SHP77 (cell line): ENCODE measurements at regions not wholly inside any gene's neighbourhood (a gene's known extent, or its start where the extent isn't known, plus 50 kb on each side); places are given as distances from the start of the nearest gene placed in this dataset.
A peak's percentile ranks its signal among the peaks of the same experiment; 100 is the strongest.
"Not testable (repeated sequence)": the region's sequence is repeated elsewhere in the genome, so short reads cannot be mapped to it uniquely, and the experiment has no call there.

Experiments used
- DNase-seq, 2 experiments: peaks; one replicate each; lab custom pipeline; 2025; lab: John Stamatoyannopoulos, UW

DNA sequence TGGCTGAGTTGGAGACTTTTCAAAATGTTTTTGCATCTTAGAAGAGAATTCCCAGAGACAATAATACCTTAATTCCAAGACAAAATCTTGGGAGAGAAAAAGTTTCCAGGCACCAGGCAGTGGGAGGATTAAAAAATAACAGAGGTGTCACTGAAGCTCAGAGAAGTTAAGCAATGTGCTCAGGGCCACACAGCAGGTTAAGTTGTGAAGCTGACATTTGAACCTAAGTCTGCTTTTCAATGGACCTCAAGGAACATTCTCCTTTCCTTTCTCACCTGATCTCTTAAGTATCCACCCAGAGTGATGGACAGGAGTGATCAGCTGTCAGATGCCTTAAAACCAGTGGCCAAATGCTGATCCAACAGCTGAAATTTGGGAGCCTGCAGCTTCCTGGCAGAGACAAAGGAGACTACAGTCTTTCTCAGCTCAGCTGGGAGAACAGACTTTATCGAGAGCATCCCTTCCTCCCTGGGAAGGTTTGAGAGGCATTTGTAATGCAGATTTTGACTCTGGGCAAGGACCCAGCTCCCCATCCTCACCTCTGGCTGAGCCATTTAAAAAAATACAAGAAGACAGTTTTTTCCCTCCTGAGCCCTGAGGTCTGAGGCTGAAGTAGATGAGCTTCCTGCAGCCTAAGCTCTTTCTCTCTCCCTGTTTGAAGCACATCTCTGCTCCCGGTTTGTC is 174.9 kb upstream of the RPH3A start:
- no peak for DNase-seq

DNA sequence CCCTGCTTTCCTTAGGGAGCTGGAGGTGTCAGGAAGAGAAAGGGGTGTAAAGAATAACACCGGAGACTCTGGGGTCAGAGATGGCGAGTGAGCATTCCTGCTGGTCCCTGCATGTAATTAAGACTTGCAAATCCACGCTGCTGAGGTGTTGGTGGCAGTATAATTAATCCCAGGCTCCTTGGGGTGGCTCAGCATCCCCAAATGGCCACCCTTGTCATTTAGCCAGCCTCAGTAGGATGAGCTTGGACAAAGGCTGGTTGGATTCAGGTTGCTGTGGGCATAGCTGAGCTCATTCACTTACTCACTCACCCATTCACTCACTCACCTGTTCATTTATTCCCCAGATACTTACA is 174.4 kb upstream of the RPH3A start:
- DNase-seq, result no peak

DNA sequence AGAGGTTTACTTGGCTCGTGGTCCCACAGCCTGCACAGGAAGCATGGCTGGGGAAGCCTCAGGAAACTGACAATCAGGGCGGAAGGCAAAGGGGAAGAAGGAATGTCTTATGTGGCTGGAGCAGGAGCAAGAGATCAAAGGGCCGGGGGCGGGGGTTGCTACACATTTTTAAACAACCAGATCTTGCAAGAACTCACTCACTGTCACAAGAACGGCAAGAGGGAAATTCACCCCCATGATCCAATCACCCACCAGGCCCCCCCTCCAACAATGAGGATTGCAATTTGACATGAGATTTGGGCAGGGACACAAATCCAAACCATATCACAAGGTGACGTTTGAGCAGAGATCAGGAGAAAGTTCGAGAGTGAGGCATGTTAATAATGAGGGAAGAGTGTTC is 163.7 kb upstream of the RPH3A start:
- DNase-seq, result no peak

DNA sequence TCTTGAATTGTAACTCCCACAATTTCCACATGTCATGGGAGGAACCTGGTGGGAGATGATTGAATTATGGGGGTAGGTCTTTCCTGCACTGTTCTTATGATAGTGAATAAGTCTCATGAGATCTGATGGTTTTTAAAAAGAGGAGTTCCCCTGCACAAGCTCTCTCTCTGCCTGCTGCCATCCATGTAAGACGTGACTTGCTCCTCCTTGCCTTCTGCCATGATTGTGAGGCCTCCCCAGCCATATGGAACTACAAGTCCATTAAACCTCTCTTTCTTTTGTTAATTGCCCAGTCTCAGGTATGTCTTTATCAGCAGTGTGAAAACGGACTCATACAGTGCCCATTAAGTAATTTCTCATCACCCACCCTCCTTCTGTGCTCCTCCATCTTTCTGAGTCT is 159.6 kb upstream of the RPH3A start:
- DNase-seq, result not testable (repeated sequence)

GRCh38 chr12:112635036-112635435 is 156.5 kb upstream of the RPH3A start:
- no peak for DNase-seq

DNA sequence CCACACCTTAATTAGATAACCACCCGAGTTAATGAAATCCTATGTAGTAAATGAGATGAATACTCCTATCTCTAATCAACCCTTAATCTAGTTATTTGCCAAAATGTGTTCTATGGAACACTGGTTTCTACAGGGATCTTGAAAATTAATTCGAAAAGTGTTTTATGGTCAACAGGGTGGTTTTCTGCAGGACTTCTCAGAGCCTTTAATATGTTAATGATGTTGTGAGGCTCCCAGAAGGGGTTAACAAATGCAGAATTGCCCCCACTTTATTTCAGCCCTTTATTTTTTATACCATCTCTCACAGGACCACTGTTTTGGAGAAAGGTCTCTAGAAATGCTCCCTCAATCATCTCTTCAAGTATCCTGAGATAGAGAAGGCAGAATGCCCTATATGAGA is 153.1 kb upstream of the RPH3A start:
- DNase-seq, result no peak

DNA sequence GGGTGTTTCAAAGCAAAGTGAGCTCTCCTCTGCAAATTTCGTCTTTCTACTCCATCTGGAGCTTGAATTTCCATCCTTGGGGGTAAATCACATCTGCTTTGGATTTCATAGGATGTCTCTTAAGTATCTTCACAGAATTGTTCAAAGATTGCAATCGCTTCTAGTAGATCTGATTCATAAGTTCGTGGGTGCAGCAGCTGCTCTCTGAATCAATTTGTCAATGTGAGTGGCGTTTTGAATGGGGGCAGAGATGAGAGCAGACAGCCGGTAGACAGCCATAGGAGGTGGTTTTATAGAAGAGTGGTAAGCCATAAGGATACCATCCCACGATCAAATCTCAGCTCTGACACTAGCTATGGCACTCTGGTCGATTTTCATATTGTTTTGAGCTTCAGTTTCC is 146.0 kb upstream of the RPH3A start:
- no peak for DNase-seq

DNA sequence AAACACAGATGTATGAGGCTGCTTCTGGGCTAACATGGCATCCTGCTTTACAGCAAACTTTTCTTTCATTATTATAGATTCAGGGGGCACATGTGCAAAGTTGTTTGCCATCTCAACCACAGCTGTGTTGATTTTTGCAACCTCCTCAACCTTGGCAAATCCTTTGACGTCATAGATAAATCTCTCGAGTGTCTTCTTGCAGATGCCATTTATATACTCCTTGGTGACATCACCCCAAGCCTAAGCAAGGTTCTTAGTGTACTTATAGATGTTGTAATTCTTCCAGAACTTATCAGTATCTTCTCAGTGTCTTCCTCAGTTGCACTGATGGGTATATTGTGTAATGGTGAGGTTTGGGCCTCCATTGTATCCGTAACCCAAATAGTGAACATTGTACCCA is 135.4 kb upstream of the RPH3A start:
- DNase-seq, result peak in 1 of 2 experiments; percentile 37

GRCh38 chr12:112664569-112664968 is 127.0 kb upstream of the RPH3A start:
- DNase-seq, result no peak

DNA sequence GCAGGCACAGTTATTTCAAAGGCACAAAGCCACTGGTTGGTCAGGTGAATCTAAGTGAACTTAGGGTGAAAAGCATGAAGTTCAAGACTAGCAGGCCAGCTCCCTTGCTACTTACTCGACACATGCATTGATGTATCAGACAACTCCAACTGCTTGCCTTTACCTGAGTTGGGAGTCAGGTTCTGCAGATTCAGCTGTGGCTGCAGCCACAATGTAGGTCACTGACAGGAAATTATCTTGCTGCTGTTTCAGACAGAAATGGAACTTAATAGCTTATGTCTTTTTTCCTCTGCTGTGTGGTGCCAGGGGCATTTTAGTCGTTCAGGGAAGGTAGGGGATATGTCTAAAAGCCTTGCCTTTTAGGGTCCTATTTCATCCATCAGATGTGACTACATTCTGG is 125.6 kb upstream of the RPH3A start:
- no peak for DNase-seq

GRCh38 chr12:112671564-112671963 is 120.0 kb upstream of the RPH3A start:
- DNase-seq, result no peak

DNA sequence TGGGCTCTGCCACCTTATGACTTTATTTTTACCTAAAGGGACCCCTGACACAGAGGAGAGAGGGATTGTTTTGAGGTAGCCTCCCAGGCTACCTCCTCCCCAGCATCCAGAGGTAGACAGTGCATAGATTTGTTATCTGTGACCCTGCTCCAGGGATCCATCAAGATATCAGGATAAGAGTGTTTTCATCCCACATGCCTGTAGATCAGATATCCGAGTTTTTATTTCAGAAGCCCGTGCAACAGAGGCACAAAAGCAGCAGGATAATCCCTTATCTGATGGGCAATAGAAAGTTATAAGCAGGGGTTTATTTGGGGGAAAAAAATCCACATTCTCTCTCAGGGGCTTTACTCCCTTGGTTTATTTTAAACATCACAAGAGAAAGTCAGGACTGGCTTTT is 117.0 kb upstream of the RPH3A start:
- no peak for DNase-seq

DNA sequence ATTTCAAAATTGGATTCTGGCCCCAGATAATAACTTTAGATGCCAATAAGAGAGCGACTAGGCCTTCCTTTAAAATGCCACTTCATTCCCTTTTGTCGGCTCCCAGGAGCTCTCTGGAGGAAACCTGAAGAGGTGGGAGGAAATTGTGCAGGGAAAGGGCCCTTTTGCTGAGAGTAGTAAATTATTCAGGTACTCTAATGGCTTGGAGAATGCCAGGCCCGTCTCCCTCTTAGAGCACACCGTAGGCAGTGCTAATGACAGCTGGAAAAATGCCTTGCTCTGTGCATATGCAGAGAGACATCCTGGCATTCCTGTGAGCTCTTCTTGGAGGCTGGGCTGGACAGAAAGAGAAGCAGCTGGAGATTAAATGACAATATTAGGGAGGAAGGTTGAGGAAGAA is 115.0 kb upstream of the RPH3A start:
- DNase-seq, result no peak

- no peak for DNase-seq
Measured at GRCh38 chr12:112677050-112677765, 114.3 kb upstream of the RPH3A start.

- no peak for DNase-seq
Measured at GRCh38 chr12:112680993-112681392, 110.6 kb upstream of the RPH3A start.

- no peak for DNase-seq
Measured at GRCh38 chr12:112682586-112682985, 109.0 kb upstream of the RPH3A start.

GRCh38 chr12:112684742-112685141 is 106.8 kb upstream of the RPH3A start:
- no peak for DNase-seq

- DNase-seq, result peak in 1 of 2 experiments; percentile 10
Measured at GRCh38 chr12:112685321-112685720, 106.2 kb upstream of the RPH3A start.

DNA sequence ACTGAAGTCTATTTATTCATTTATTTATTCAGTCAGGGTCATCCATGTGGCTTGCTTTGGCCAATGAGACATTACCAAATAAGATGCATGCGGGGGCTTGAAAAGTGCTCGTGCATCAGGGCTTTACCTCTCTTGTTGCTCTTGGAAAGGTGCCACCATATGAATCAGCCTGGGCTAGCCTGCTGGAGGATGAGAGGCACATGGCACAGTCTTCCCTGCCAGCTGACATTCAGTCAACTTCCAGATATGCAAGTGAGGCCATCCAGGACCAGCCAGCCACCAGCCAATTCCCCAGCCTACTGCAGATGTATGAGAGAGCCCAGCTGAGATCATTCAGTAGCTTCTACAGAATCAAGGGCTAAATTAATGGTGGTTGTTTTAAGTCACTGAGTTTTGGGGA is 105.2 kb upstream of the RPH3A start:
- peak; percentile 91 to 95 for DNase-seq

- no peak for DNase-seq
Measured at GRCh38 chr12:112694065-112694464, 97.5 kb upstream of the RPH3A start.

DNA sequence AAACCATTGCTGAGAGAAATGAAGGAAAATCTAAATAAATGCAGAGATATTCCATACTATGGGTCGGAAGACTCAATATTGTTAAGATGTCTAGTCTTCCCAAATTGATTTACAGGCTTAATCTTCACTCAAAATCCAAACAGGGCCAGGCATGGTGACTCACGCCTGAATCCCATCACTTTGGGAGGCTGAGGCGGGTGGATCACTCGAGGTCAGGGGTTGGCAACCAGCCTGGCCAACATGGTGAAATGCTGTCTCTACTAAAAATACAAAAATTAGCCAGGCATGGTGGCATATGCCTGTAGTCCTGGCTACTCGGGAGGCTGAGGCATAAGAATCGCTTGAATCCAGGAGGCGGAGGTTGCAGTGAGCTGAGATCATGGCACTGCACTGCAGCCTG is 94.1 kb upstream of the RPH3A start:
- not testable (repeated sequence) for DNase-seq

GRCh38 chr12:112705037-112705632 is 86.4 kb upstream of the RPH3A start:
- DNase-seq, result no peak

DNA sequence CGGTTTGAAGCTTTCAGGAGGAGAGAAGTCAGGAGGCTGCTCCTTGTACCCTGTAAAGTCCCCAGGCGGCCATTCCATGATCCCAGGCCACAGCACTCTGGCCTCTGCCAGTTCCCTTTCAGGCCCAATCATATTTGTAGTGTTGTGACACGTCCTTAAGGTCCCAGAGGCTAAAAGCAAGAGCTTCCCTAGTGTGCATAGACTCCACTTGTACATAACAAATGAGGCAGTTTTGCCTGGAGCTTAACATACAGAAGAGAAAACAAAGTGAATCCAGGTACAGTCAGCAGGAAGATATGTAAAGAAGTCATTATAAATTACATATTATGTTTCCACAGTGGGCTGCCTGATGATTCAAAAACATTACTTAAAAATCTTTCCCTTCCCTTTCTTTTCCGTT is 81.1 kb upstream of the RPH3A start:
- no peak for DNase-seq

- no peak for DNase-seq
Measured at GRCh38 chr12:112711026-112711425, 80.5 kb upstream of the RPH3A start.
